ENCODE measurements at regions not wholly inside any gene's neighbourhood (a gene's known extent, or its start where the extent isn't known, plus 50 kb on each side); places are given as distances from the start of the nearest gene placed in this dataset.

DNA sequence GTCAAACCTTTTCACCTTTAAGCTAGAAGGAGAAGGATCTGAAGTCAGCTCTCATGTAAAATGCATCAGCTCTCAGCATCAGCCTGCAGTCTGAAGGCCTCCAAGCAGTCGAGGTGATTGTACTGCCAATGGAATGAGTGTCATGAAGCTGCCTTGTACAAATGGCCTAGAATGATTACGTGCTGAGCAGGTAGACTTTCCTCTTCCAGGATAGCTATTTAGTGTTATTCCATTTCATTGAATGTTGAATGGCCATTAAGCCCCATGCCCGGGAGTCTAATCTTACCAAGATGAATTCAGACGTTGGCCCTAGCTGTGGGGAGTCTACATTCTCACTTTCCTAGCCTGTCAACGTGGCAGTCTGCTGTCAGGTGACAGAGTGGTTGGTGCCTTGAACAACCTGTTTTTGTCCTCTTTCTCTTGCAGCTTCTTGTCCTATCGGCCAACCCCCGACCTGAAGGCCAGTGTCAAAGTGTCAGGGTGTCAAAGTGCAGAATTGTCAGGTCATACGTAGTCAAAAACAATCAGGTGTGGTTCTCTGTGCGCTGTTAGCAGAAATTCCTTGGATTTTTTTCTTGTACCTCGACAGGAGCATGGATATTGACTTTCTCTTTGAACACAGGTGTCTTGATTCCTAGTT lies 95.2 kb upstream of the TIAM2 start:
- Histone ChIP-seq H3K36me3 (ENCODE audit: control insufficient read depth, insufficient read depth, low read length) (no peaks in the 10 kb centered on the region), H3K4me3 (ENCODE audit: low read depth, low read length) (no peak overlapping the region), H3K9me3 (ENCODE audit: control insufficient read depth, insufficient read depth, low read depth, low read length) (no peaks in the 10 kb centered on the region), H3K9ac (ENCODE audit: low read length) (no peak overlapping the region), H3K27me3 (ENCODE audit: control insufficient read depth, insufficient read depth, low read length) (no peaks in the 10 kb centered on the region), H3K4me1 (ENCODE audit: control insufficient read depth, insufficient read depth, low read length) (no peaks in the 10 kb centered on the region), H3K27ac (ENCODE audit: low read depth, low read length) (no peak overlapping the region)

DNA sequence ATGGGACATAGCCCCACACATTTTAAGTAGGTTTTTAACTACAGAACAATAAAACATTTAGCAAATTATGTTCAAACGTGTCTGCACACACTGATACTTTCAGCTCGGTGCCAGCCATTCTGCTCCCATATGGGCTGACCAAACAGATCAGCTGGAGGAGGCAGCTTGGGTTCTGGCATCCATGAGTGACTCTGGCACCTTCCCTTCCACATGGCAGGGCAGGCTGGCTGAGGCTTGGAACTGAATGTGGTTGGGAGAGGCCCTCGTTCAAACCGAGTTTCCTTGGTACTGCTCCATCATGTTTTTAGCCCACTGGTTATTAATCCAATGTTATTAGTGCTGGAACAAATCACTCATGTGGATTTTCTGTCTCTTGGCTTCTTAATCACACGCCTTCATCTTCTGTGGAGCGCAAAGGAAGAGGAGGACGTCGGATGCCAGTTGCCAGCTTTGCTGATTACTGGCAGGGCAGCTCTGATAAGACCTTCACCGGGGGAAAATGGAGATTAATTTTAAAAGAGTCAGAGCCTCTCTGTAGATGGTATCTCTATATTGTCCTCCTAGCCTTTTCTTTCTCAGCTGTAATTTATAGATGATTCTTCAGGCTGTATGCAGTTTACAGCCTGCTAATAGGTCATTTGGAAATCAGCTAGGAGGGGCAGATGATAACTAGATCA lies 93.1 kb upstream of the TIAM2 start:
- Histone ChIP-seq H3K4me3 (ENCODE audit: low read depth, low read length) (no peak overlapping the region), H3K9me3 (ENCODE audit: control insufficient read depth, insufficient read depth, low read depth, low read length) (no peaks in the 10 kb centered on the region), H3K36me3 (ENCODE audit: control insufficient read depth, insufficient read depth, low read length) (no peaks in the 10 kb centered on the region), H3K27ac (ENCODE audit: low read depth, low read length) (no peak overlapping the region), H3K27me3 (ENCODE audit: control insufficient read depth, insufficient read depth, low read length) (no peaks in the 10 kb centered on the region), H3K9ac (ENCODE audit: low read length) (no peak overlapping the region), H3K4me1 (ENCODE audit: control insufficient read depth, insufficient read depth, low read length) (no peaks in the 10 kb centered on the region)

- Histone ChIP-seq H3K4me1 (ENCODE audit: control insufficient read depth, insufficient read depth, low read length) (peaks cover 13% of the 10 kb centered on the region), H3K9me3 (ENCODE audit: control insufficient read depth, insufficient read depth, low read depth, low read length) (no peaks in the 10 kb centered on the region), H3K36me3 (ENCODE audit: control insufficient read depth, insufficient read depth, low read length) (no peaks in the 10 kb centered on the region), H3K9ac (ENCODE audit: low read length) (no peak overlapping the region), H3K27me3 (ENCODE audit: control insufficient read depth, insufficient read depth, low read length) (no peaks in the 10 kb centered on the region), H3K27ac (ENCODE audit: low read depth, low read length) (no peak overlapping the region), H3K4me3 (ENCODE audit: low read depth, low read length) (no peak overlapping the region)
Measured at GRCh38 chr6:154907291-154907690, 87.8 kb upstream of the TIAM2 start.

- Histone ChIP-seq H3K27ac (ENCODE audit: low read depth, low read length) (no peak overlapping the region; the same call in 1 of the 2 replicates), H3K9me3 (ENCODE audit: control insufficient read depth, insufficient read depth, low read depth, low read length) (no peaks in the 10 kb centered on the region), H3K27me3 (ENCODE audit: control insufficient read depth, insufficient read depth, low read length) (no peaks in the 10 kb centered on the region), H3K36me3 (ENCODE audit: control insufficient read depth, insufficient read depth, low read length) (no peaks in the 10 kb centered on the region), H3K9ac (ENCODE audit: low read length) (no peak overlapping the region), H3K4me3 (ENCODE audit: low read depth, low read length) (no peak overlapping the region), H3K4me1 (ENCODE audit: control insufficient read depth, insufficient read depth, low read length) (peaks cover 13% of the 10 kb centered on the region)
Measured at GRCh38 chr6:154908723-154909122, 86.4 kb upstream of the TIAM2 start.

GRCh38 chr6:154909311-154909710 lies 85.8 kb upstream of the TIAM2 start:
- H3K9ac ChIP-seq (ENCODE audit: low read length): no peak overlapping the region
- no peak overlapping the region for H3K27ac ChIP-seq (ENCODE audit: low read depth, low read length)
- H3K4me3 ChIP-seq (ENCODE audit: low read depth, low read length): no peak overlapping the region
- no peaks in the 10 kb centered on the region for H3K27me3 ChIP-seq (ENCODE audit: control insufficient read depth, insufficient read depth, low read length)
- H3K9me3 ChIP-seq (ENCODE audit: control insufficient read depth, insufficient read depth, low read depth, low read length): no peaks in the 10 kb centered on the region
- peaks cover 13% of the 10 kb centered on the region for H3K4me1 ChIP-seq (ENCODE audit: control insufficient read depth, insufficient read depth, low read length)
- no peaks in the 10 kb centered on the region for H3K36me3 ChIP-seq (ENCODE audit: control insufficient read depth, insufficient read depth, low read length)

DNA sequence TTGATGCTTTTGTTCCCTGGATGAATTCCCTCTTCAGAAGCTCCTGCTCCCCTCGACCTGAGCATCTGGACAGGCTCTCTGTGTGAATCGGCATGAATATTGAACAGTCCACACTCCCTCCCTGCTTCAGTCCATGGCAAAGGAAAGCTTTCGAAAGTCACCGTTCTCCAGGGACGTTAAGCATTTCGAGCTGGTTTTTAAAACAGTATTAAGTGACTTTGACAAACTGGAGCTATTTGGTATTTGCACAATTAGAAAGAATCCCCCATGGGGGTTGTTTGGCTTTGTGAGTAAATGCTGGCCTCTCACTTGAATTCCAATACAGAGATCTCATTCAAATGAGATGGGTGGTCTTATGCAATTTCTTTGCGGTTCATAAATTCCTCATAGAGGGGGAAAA lies 85.3 kb upstream of the TIAM2 start:
- no peaks in the 10 kb centered on the region for H3K9me3 ChIP-seq (ENCODE audit: control insufficient read depth, insufficient read depth, low read depth, low read length)
- no peaks in the 10 kb centered on the region for H3K27me3 ChIP-seq (ENCODE audit: control insufficient read depth, insufficient read depth, low read length)
- H3K4me1 ChIP-seq (ENCODE audit: control insufficient read depth, insufficient read depth, low read length): peaks cover 13% of the 10 kb centered on the region
- no peaks in the 10 kb centered on the region for H3K36me3 ChIP-seq (ENCODE audit: control insufficient read depth, insufficient read depth, low read length)
- no peak overlapping the region for H3K4me3 ChIP-seq (ENCODE audit: low read depth, low read length)
- H3K27ac ChIP-seq (ENCODE audit: low read depth, low read length): 0 out of 2 replicates have a peak overlapping the region, but pooled peaks have one; percentile 13
- H3K9ac ChIP-seq (ENCODE audit: low read length): no peak overlapping the region

DNA sequence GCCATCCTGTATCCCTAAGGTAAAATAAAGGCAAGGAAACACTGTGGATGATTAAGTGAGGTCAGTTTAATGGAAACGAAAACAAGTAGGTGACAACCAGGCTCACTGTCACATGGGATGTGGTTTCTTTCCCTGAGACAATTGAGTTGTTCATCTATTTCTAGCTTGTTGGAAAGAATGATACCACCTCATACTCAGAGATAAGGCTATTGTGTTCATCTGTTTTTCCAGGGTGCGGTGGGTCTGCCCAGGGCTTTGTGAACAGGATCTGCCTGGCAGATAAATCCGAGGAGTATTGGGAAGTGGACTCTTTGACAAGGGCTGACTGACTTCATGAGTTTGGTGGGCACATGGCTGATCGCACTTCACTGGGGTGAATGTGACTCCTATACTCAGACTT lies 80.8 kb upstream of the TIAM2 start:
- Histone ChIP-seq H3K36me3 (ENCODE audit: control insufficient read depth, insufficient read depth, low read length) (no peaks in the 10 kb centered on the region), H3K9ac (ENCODE audit: low read length) (no peak overlapping the region), H3K27me3 (ENCODE audit: control insufficient read depth, insufficient read depth, low read length) (no peaks in the 10 kb centered on the region), H3K4me3 (ENCODE audit: low read depth, low read length) (no peak overlapping the region), H3K9me3 (ENCODE audit: control insufficient read depth, insufficient read depth, low read depth, low read length) (no peaks in the 10 kb centered on the region), H3K27ac (ENCODE audit: low read depth, low read length) (no peak overlapping the region), H3K4me1 (ENCODE audit: control insufficient read depth, insufficient read depth, low read length) (peaks cover 11% of the 10 kb centered on the region)

GRCh38 chr6:154916857-154917256 lies 78.3 kb upstream of the TIAM2 start:
- Histone ChIP-seq H3K36me3 (ENCODE audit: control insufficient read depth, insufficient read depth, low read length) (no peaks in the 10 kb centered on the region), H3K9ac (ENCODE audit: low read length) (no peak overlapping the region), H3K27me3 (ENCODE audit: control insufficient read depth, insufficient read depth, low read length) (no peaks in the 10 kb centered on the region), H3K9me3 (ENCODE audit: control insufficient read depth, insufficient read depth, low read depth, low read length) (no peaks in the 10 kb centered on the region), H3K4me3 (ENCODE audit: low read depth, low read length) (no peak overlapping the region), H3K4me1 (ENCODE audit: control insufficient read depth, insufficient read depth, low read length) (no peaks in the 10 kb centered on the region), H3K27ac (ENCODE audit: low read depth, low read length) (no peak overlapping the region)

DNA sequence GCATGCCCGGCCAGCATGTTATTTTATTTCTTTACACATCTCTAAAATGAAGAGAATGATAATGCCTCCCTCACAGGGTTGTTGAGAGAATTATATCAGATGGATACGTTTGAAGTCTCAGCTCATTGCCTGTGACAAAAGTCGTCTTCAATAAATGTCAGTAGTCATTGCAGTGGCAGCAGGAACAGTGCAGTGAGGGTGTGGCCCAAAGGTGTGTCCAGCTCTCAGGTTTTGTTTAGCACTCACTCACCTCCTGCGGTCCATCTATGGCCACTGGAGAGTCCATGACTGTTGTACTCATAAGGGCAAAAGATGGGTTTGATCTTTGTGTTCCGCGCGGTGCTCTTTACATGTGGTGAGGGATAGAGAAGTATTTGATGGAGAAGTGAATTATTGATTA lies 77.2 kb upstream of the TIAM2 start:
- Histone ChIP-seq H3K27ac (ENCODE audit: low read depth, low read length) (no peak overlapping the region), H3K4me3 (ENCODE audit: low read depth, low read length) (no peak overlapping the region), H3K4me1 (ENCODE audit: control insufficient read depth, insufficient read depth, low read length) (no peaks in the 10 kb centered on the region), H3K27me3 (ENCODE audit: control insufficient read depth, insufficient read depth, low read length) (no peaks in the 10 kb centered on the region), H3K9me3 (ENCODE audit: control insufficient read depth, insufficient read depth, low read depth, low read length) (no peaks in the 10 kb centered on the region), H3K36me3 (ENCODE audit: control insufficient read depth, insufficient read depth, low read length) (no peaks in the 10 kb centered on the region), H3K9ac (ENCODE audit: low read length) (no peak overlapping the region)

DNA sequence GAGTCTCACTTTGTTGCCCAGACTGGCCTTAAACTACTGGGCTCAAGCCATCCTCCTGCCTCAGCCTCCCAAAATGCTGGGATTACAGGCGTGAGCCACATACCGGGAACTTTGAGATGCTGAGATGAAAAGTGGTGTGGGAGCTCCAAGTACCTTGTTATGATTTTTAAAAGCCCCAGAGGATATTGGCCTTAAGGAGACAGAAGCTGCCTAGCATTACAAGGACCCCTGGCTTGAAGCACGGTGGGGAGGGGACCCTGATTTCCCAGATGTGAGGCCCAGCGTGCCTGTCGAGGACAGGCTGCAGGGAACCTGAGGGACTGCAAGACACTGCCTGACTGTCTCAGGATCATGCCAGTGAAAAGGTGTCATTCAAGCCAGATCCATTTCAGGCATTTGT lies 75.3 kb upstream of the TIAM2 start:
- Histone ChIP-seq H3K27ac (ENCODE audit: low read depth, low read length) (no peak overlapping the region), H3K36me3 (ENCODE audit: control insufficient read depth, insufficient read depth, low read length) (no peaks in the 10 kb centered on the region), H3K27me3 (ENCODE audit: control insufficient read depth, insufficient read depth, low read length) (no peaks in the 10 kb centered on the region), H3K4me1 (ENCODE audit: control insufficient read depth, insufficient read depth, low read length) (peaks cover 9% of the 10 kb centered on the region), H3K9ac (ENCODE audit: low read length) (no peak overlapping the region), H3K4me3 (ENCODE audit: low read depth, low read length) (no peak overlapping the region), H3K9me3 (ENCODE audit: control insufficient read depth, insufficient read depth, low read depth, low read length) (no peaks in the 10 kb centered on the region)

- Histone ChIP-seq H3K9me3 (ENCODE audit: control insufficient read depth, insufficient read depth, low read depth, low read length) (no peaks in the 10 kb centered on the region), H3K27me3 (ENCODE audit: control insufficient read depth, insufficient read depth, low read length) (no peaks in the 10 kb centered on the region), H3K9ac (ENCODE audit: low read length) (no peak overlapping the region), H3K36me3 (ENCODE audit: control insufficient read depth, insufficient read depth, low read length) (no peaks in the 10 kb centered on the region), H3K4me1 (ENCODE audit: control insufficient read depth, insufficient read depth, low read length) (peaks cover 9% of the 10 kb centered on the region), H3K27ac (ENCODE audit: low read depth, low read length) (no peak overlapping the region), H3K4me3 (ENCODE audit: low read depth, low read length) (no peak overlapping the region)
Measured at GRCh38 chr6:154920495-154921200, 74.5 kb upstream of the TIAM2 start.

Data from HUES6 (cell line).